IMR-90 (cell line): ENCODE measurements at regions not wholly inside any gene's neighbourhood (a gene's known extent, or its start where the extent isn't known, plus 50 kb on each side); places are given as distances from the start of the nearest gene placed in this dataset.

ENCODE experiments used
- ATAC-seq: fragments of 200-7000 bp; cut with Tn5 transposase; 2 replicates; pipeline ENCODE4 v1.9.1; 2020; ENCODE audit warnings: low read depth, mild to moderate bottlenecking, moderate library complexity
- BruUV-seq: library from RNA; stranded (reverse); fragments of 400-500 nt; replicated peaks from 2 replicates; lab custom pipeline; 2021; lab: Mats Ljungman, UMichigan
- CTCF ChIA-PET: fragments of 300-600 bp; formaldehyde crosslinking; extraction: SDS; loops from one replicate; lab custom pipeline; 2021; ENCODE audit warnings: antibody characterized with exemption; lab: Yijun Ruan, JAX
- POLR2A ChIA-PET: fragments of 300-600 bp; sonication (Branson Sonifier 250); formaldehyde crosslinking; loops from one replicate; lab custom pipeline; 2022; ENCODE audit warnings: antibody characterized with exemption; ENCODE audit not compliant: unreplicated experiment; lab: Charles Lee
- DNase-seq: peaks from one replicate; pipeline ENCODE4 v3.0.0; 2013
- H2AFZ ChIP-seq: replicated peaks from 2 replicates; pipeline ENCODE3; 2013; ENCODE audit warnings: low read length, mild to moderate bottlenecking; ENCODE audit not compliant: poor library complexity
- H2AK5ac ChIP-seq: 2 replicates; pipeline ENCODE4 v1.6.1; 2013; ENCODE audit warnings: low read depth, low read length, inconsistent platforms
- H2AK9ac ChIP-seq: replicated peaks from 2 replicates; pipeline ENCODE3; 2013; ENCODE audit warnings: mild to moderate bottlenecking, low read depth, low read length, moderate library complexity; ENCODE audit not compliant: poor library complexity
- H2BK120ac ChIP-seq: 2 replicates; pipeline ENCODE4 v1.6.1; 2013; ENCODE audit warnings: low read depth, low read length, inconsistent platforms
- H2BK15ac ChIP-seq: 3 replicates; pipeline ENCODE4 v1.6.1; 2013; ENCODE audit warnings: low read depth, low read length, inconsistent platforms
- H2BK20ac ChIP-seq: 2 replicates; pipeline ENCODE4 v1.6.1; 2013; ENCODE audit warnings: low read depth, mild to moderate bottlenecking, inconsistent platforms, low read length, moderate library complexity
- H2BK5ac ChIP-seq: 2 replicates; pipeline ENCODE4 v1.6.1; 2013; ENCODE audit warnings: mild to moderate bottlenecking, low read depth, low read length, inconsistent platforms; ENCODE audit not compliant: poor library complexity, severe bottlenecking
- H3K14ac ChIP-seq: replicated peaks from 2 replicates; pipeline ENCODE4 v1.6.1; 2013; ENCODE audit warnings: low read depth, low read length, inconsistent platforms
- H3K18ac ChIP-seq: 2 replicates; pipeline ENCODE4 v1.6.1; 2013; ENCODE audit warnings: low read depth, low read length, control low read depth
- H3K23ac ChIP-seq: 2 replicates; pipeline ENCODE4 v1.6.1; 2013; ENCODE audit warnings: low read depth, low read length, inconsistent platforms
- H3K27ac ChIP-seq: 2 replicates; pipeline ENCODE4 v1.5.1; 2013; ENCODE audit warnings: mild to moderate bottlenecking, control low read depth, low read length; ENCODE audit not compliant: insufficient read depth
- H3K27me3 ChIP-seq: 2 replicates; pipeline ENCODE4 v1.6.1; 2013; ENCODE audit warnings: low read length; ENCODE audit not compliant: control insufficient read depth, insufficient read depth
- H3K36me3 ChIP-seq: 2 replicates; pipeline ENCODE4 v1.6.1; 2013; ENCODE audit warnings: low read length, mixed read lengths; ENCODE audit not compliant: control insufficient read depth, insufficient read depth
- H3K4ac ChIP-seq: 2 replicates; pipeline ENCODE4 v1.6.1; 2013; ENCODE audit warnings: low read depth, low read length, inconsistent platforms
- H3K4me1 ChIP-seq: 2 replicates; pipeline ENCODE4 v1.6.1; 2013; ENCODE audit warnings: low read length, mixed read lengths; ENCODE audit not compliant: control insufficient read depth, insufficient read depth
- H3K4me2 ChIP-seq: 2 replicates; pipeline ENCODE4 v1.6.1; 2013; ENCODE audit warnings: low read depth, mild to moderate bottlenecking, control low read depth, low read length, moderate library complexity
- H3K4me3 ChIP-seq: 2 replicates; pipeline ENCODE4 v1.5.1; 2013; ENCODE audit warnings: low read depth, mild to moderate bottlenecking, control low read depth, low read length, moderate library complexity; ENCODE audit not compliant: insufficient read depth
- H3K56ac ChIP-seq: 2 replicates; pipeline ENCODE4 v1.6.1; 2013; ENCODE audit warnings: low read length, inconsistent platforms; ENCODE audit not compliant: insufficient read depth; ENCODE audit errors: extremely low read depth
- H3K79me1 ChIP-seq, 2 experiments: 2 replicates each; pipeline ENCODE4 v1.6.1; 2013; ENCODE audit warnings: low read length in 2 of 2, inconsistent platforms in 1 of 2, low read depth in 1 of 2
- H3K9ac ChIP-seq: 2 replicates; pipeline ENCODE4 v1.6.1; 2013; ENCODE audit warnings: low read depth, low read length, control low read depth
- H3K9me1 ChIP-seq: 2 replicates; pipeline ENCODE4 v1.6.1; 2013; ENCODE audit warnings: low read length, inconsistent platforms; ENCODE audit not compliant: insufficient read depth
- H3K9me3 ChIP-seq: 2 replicates; pipeline ENCODE4 v1.6.1; 2013; ENCODE audit warnings: low read length; ENCODE audit not compliant: control insufficient read depth, insufficient read depth
- H4K20me1 ChIP-seq: 2 replicates; pipeline ENCODE4 v1.6.1; 2013; ENCODE audit warnings: low read length, inconsistent platforms; ENCODE audit not compliant: insufficient read depth
- H4K5ac ChIP-seq: 2 replicates; pipeline ENCODE4 v1.6.1; 2013; ENCODE audit warnings: mild to moderate bottlenecking, low read depth, low read length, control low read depth
- H4K8ac ChIP-seq, 2 experiments: 2 replicates each; pipeline ENCODE4 v1.6.1; 2013; ENCODE audit warnings: low read depth in 2 of 2, low read length in 2 of 2, control low read depth in 1 of 2, inconsistent platforms in 1 of 2
- H4K91ac ChIP-seq: 2 replicates; pipeline ENCODE4 v1.6.1; 2013; ENCODE audit warnings: low read depth, low read length, inconsistent platforms; ENCODE audit not compliant: insufficient read depth
- CHD1 ChIP-seq: IDR thresholded peaks from 2 replicates; pipeline ENCODE4 v1.6.1; 2012; ENCODE audit warnings: low read depth, low read length, improper control_type of control experiment
- CTCF ChIP-seq: conservative IDR thresholded peaks from 2 replicates; pipeline ENCODE4 v1.5.1; 2012; ENCODE audit warnings: mild to moderate bottlenecking, low read depth, low read length, improper control_type of control experiment
- MXI1 ChIP-seq: IDR thresholded peaks from 2 replicates; pipeline ENCODE4 v1.6.1; 2012; ENCODE audit warnings: low read depth, mild to moderate bottlenecking, low read length, moderate library complexity, borderline replicate concordance
- POLR2A ChIP-seq: IDR thresholded peaks from 2 replicates; pipeline ENCODE4 v1.6.1; 2012; ENCODE audit warnings: mild to moderate bottlenecking, low read depth, low read length
- SMC3 ChIP-seq: fragments of 150-350 bp; IDR thresholded peaks from 2 replicates; pipeline ENCODE4 v1.6.1; 2016; ENCODE audit warnings: low read depth, mild to moderate bottlenecking, antibody characterized with exemption, low read length, moderate library complexity
- whole genome bisulfite sequencing, 2 experiments: methylation state at CpG; one replicate each; pipeline versions ENCODE4 v1.1.5 to v1.1.7; 2013; ENCODE audit warnings: missing lambda C conversion rate in 2 of 2; ENCODE audit not compliant: insufficient read length in 1 of 2; ENCODE audit errors: extremely low coverage in 2 of 2; 5-methylcytosine and 5-hydroxymethylcytosine counted together
- dilution Hi-C: fragments of 300-500 bp; cut with HindIII; formaldehyde crosslinking; loops from one replicate; pipeline ENCODE4 v1.14.3; 2018; ENCODE audit warnings: low sequenced_read_pairs; ENCODE audit not compliant: unreplicated experiment
- in situ Hi-C: fragments of 300-500 bp; cut with MboI; formaldehyde crosslinking; loops from 3 replicates; pipeline ENCODE4 v1.14.3; 2019; ENCODE audit warnings: low sequenced_read_pairs, inconsistent platforms, mixed read lengths
- intact Hi-C: fragments of 100-400 bp; cut with micrococcal nuclease; formaldehyde crosslinking; loops from 2 replicates; pipeline ENCODE4 v1.10.0; 2022

GRCh38 chr16:64617836-64618476 is 503.9 kb downstream of the CDH11 start:
- no peak overlapping the region for H3K56ac ChIP-seq
- H2BK120ac ChIP-seq, result no peak overlapping the region
- H3K27ac ChIP-seq, result no peak overlapping the region
- WGBS, 2 experiments, result no CpG with 5 or more reads among the region's 1 CpG
- no peaks in the 10 kb centered on the region for H4K20me1 ChIP-seq
- ATAC-seq (no peak), DNase-seq (no peak)
- TF ChIP-seq POLR2A, result no peak
- TF ChIP-seq CTCF, result no peak
- TF ChIP-seq SMC3, result no peak
- no peak for TF ChIP-seq CHD1
- no peak for TF ChIP-seq MXI1
- no peak overlapping the region for H3K9ac ChIP-seq
- H2AK9ac ChIP-seq, result no peak overlapping the region
- H3K27me3 ChIP-seq, result no peaks in the 10 kb centered on the region
- no peak overlapping the region for H3K23ac ChIP-seq
- H4K91ac ChIP-seq, result no peak overlapping the region
- H2BK5ac ChIP-seq, result no peak overlapping the region
- no peak overlapping the region for H3K4me3 ChIP-seq
- no peak overlapping the region for H4K8ac ChIP-seq
- H4K5ac ChIP-seq, result no peak overlapping the region
- H2AFZ ChIP-seq, result no peak overlapping the region
- ChIA-PET CTCF (interaction anchor here (0.9 kb wide), 1 partner anchor 368 kb away, joined by 3 read pairs; no protein-coding TSS in a partner anchor), POLR2A (no interaction called here)
- no peak overlapping the region for H3K14ac ChIP-seq
- no peaks in the 10 kb centered on the region for H3K79me1 ChIP-seq
- intact Hi-C loops (no loop called here), dilution Hi-C loops (no loop called here), in situ Hi-C loops (no loop called here)
- no peaks in the 10 kb centered on the region for H3K9me3 ChIP-seq
- peaks cover 2% of the 10 kb centered on the region; the same call in 1 of the 2 replicates for H3K4me1 ChIP-seq
- BruUV-seq, result no TSS peak
- H2AK5ac ChIP-seq, result no peak overlapping the region
- H3K18ac ChIP-seq, result no peak overlapping the region
- H3K4ac ChIP-seq, result no peak overlapping the region
- no peak overlapping the region for H2BK15ac ChIP-seq
- no peak overlapping the region for H3K4me2 ChIP-seq
- no peaks in the 10 kb centered on the region for H3K9me1 ChIP-seq
- H2BK20ac ChIP-seq, result no peak overlapping the region
- no peaks in the 10 kb centered on the region for H3K36me3 ChIP-seq
